Body of pancreas (tissue), 4 donors: ENCODE measurements at regions not wholly inside any gene's neighbourhood (a gene's known extent, or its start where the extent isn't known, plus 50 kb on each side); places are given as distances from the start of the nearest gene placed in this dataset.

Experiments used
- ATAC-seq: fragments of 150-250 bp; one replicate; pipeline ENCODE4 v1.9.1; 2016
- DNase-seq, 4 donors: peaks; one replicate each; pipeline ENCODE4 v3.0.0-alpha.2; 2019
- H3K27ac ChIP-seq, 4 donors: fragments of 200-600 bp; sonication (generic); 1 replicate in 3 of 4; 2 replicates in 1 of 4; pipeline versions ENCODE4 v1.5.1 to v1.6.1; 2016 to 2019; ENCODE audit warnings: mild to moderate bottlenecking in 1 of 4, mixed read lengths in 1 of 4, moderate library complexity in 1 of 4
- H3K27me3 ChIP-seq, 2 donors: fragments of 200-600 bp; sonication (generic); one replicate each; pipeline ENCODE4 v1.6.0; 2016; ENCODE audit warnings: mild to moderate bottlenecking in 1 of 2
- H3K36me3 ChIP-seq, 2 donors: fragments of 200-600 bp; sonication (generic); replicated peaks in 1 of 2; 2 replicates each; pipeline ENCODE4 v1.5.1; 2016; ENCODE audit warnings: low read depth in 2 of 2; ENCODE audit not compliant: insufficient read depth in 1 of 2
- H3K4me1 ChIP-seq: fragments of 200-600 bp; sonication (generic); one replicate; pipeline ENCODE4 v1.6.0; 2016
- H3K4me3 ChIP-seq, 2 donors: fragments of 200-600 bp; sonication (generic); 1 replicate in 1 of 2; 2 replicates in 1 of 2; pipeline ENCODE4 v1.5.1; 2016 to 2019
- H3K9me3 ChIP-seq, 3 donors: fragments of 200-600 bp; sonication (generic); 1 replicate in 2 of 3; 2 replicates in 1 of 3; pipeline ENCODE4 v1.5.1; 2016
- CTCF ChIP-seq, 7 experiments: fragments of 450-650 bp in 4 of 7; fragments of 200-600 bp in 3 of 7; sonication (generic) in 3 of 7; IDR thresholded peaks; one replicate each; pipeline ENCODE4 v1.5.1; 2016 to 2019; ENCODE audit warnings: antibody characterized with exemption in 7 of 7
- POLR2A ChIP-seq, 3 donors: fragments of 450-650 bp; IDR thresholded peaks; one replicate each; pipeline ENCODE4 v1.6.1; 2016; ENCODE audit warnings: antibody characterized with exemption in 3 of 3, mild to moderate bottlenecking in 2 of 3
- WGBS, 2 donors: methylation state at CpG; one replicate each; pipeline ENCODE4 v1.1.5; 2017; 5-methylcytosine and 5-hydroxymethylcytosine counted together
- intact Hi-C: fragments of 100-400 bp; cut with DNase I; formaldehyde crosslinking; loops from one replicate; pipeline ENCODE4 v1.15.1; 2023

- Histone ChIP-seq H3K4me1 (no peaks in the 10 kb centered on the region), H3K9me3 (no peaks in the 10 kb centered on the region), H3K27ac (no peak overlapping the region), H3K4me3 (no peak overlapping the region), H3K36me3 (no peaks in the 10 kb centered on the region), H3K27me3 (no peaks in the 10 kb centered on the region)
- ATAC-seq (no peak), DNase-seq (no peak)
- intact Hi-C loops = no loop called here
- no peak for TF ChIP-seq CTCF (IDR thresholded peaks at IDR 0.05)
- WGBS, 2 donors = 73 to 75% methylated on average over 9 to 10 of the region's 10 CpGs
Measured at GRCh38 chr3:194800002-194800401, 114.3 kb downstream of the FAM43A start.

- H3K27ac ChIP-seq = no peak overlapping the region
- H3K4me1 ChIP-seq = no peaks in the 10 kb centered on the region
- TF ChIP-seq CTCF (IDR thresholded peaks at IDR 0.05) = no peak
- no peak for TF ChIP-seq POLR2A (IDR thresholded peaks at IDR 0.05)
- WGBS, 2 donors = 64 to 68% methylated on average over 22 to 23 of the region's 23 CpGs
- DNase-seq (no peak), ATAC-seq (no peak)
- H3K9me3 ChIP-seq = no peaks in the 10 kb centered on the region
- H3K4me3 ChIP-seq = no peak overlapping the region
- no peaks in the 10 kb centered on the region for H3K36me3 ChIP-seq
- intact Hi-C loops = no loop called here
- no peaks in the 10 kb centered on the region for H3K27me3 ChIP-seq
Measured at GRCh38 chr3:194801461-194802432, 116.1 kb downstream of the FAM43A start.

GRCh38 chr3:194804796-194805195, 119.1 kb downstream of the FAM43A start:
- TF ChIP-seq CTCF (IDR thresholded peaks at IDR 0.05) (no peak), POLR2A (IDR thresholded peaks at IDR 0.05) (no peak)
- no peak for DNase-seq
- Histone ChIP-seq H3K36me3 (no peaks in the 10 kb centered on the region), H3K27ac (no peak overlapping the region), H3K4me3 (no peak overlapping the region), H3K27me3 (no peaks in the 10 kb centered on the region), H3K9me3 (no peaks in the 10 kb centered on the region), H3K4me1 (no peaks in the 10 kb centered on the region)
- ATAC-seq = no peak
- 95 to 100% methylated on average over 2 of the region's 2 CpGs for WGBS, 2 donors
- intact Hi-C loops = no loop called here

- Histone ChIP-seq H3K9me3 (no peaks in the 10 kb centered on the region), H3K36me3 (no peaks in the 10 kb centered on the region), H3K27me3 (no peaks in the 10 kb centered on the region), H3K4me3 (no peak overlapping the region), H3K4me1 (no peaks in the 10 kb centered on the region), H3K27ac (no peak overlapping the region)
- intact Hi-C loops = no loop called here
- no peak for DNase-seq
- TF ChIP-seq POLR2A (IDR thresholded peaks at IDR 0.05) (no peak), CTCF (IDR thresholded peaks at IDR 0.05) (no peak)
- WGBS, 2 donors = 58 to 61% methylated on average over 4 of the region's 4 CpGs
- ATAC-seq = no peak
Measured at GRCh38 chr3:194805546-194805945, 119.9 kb downstream of the FAM43A start.
